ENCODE measurements at regions not wholly inside any gene's neighbourhood (a gene's known extent, or its start where the extent isn't known, plus 50 kb on each side); places are given as distances from the start of the nearest gene placed in this dataset.

DNA sequence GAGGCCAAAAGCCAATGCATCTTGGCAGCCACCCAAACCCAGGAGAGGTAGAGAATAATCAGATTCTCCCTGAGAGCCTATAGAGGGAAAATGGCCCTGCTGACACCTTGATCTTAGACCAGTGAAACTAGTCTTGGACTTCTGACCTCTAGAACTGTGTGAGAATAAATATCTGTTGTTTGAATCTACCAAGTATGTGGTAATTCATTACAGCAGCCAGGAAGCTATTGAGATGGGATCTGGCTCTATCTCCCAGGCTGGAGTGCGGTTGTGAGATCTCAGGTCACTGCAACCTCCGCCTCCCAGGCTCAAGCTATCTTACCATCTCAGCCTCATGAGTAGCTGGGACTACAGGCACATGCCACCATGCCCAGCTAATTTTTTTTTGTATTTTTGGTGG is 567.2 kb downstream of the MBD2 start:
- Histone ChIP-seq H3K27me3 (ENCODE audit: insufficient read depth, low read depth, severe bottlenecking) (peaks cover 49% of the 10 kb centered on the region), H3K36me3 (no peaks in the 10 kb centered on the region), H3K9me3 (ENCODE audit: severe bottlenecking) (no peaks in the 10 kb centered on the region), H3K27ac (no peak overlapping the region), H3K4me3 (ENCODE audit: low read depth, low read length) (no peak overlapping the region)
- no peak for DNase-seq
- TF ChIP-seq, protein P1, sequence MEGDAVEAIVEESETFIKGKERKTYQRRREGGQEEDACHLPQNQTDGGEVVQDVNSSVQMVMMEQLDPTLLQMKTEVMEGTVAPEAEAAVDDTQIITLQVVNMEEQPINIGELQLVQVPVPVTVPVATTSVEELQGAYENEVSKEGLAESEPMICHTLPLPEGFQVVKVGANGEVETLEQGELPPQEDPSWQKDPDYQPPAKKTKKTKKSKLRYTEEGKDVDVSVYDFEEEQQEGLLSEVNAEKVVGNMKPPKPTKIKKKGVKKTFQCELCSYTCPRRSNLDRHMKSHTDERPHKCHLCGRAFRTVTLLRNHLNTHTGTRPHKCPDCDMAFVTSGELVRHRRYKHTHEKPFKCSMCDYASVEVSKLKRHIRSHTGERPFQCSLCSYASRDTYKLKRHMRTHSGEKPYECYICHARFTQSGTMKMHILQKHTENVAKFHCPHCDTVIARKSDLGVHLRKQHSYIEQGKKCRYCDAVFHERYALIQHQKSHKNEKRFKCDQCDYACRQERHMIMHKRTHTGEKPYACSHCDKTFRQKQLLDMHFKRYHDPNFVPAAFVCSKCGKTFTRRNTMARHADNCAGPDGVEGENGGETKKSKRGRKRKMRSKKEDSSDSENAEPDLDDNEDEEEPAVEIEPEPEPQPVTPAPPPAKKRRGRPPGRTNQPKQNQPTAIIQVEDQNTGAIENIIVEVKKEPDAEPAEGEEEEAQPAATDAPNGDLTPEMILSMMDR (IDR thresholded peaks at IDR 0.05; ENCODE audit: low read depth, low read length): no peak

DNA sequence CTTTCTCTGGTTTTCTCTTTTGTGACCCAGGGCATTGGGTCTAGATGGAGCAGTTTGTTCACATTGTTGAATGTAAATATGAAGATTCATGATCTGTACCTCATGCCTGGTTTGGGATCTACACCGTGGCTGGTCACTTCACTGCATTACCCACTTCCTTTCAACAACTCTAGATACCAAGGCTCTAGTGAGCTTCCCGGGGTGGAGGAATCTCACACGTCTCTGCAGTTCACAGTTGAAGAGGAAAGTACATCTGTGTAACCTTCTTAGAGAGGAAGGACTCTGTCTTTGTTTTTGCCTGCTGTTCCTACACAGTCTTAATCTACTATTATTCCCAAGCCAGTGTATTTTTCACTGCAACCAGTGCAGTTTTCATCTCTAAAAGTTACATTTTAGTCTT is 574.8 kb downstream of the MBD2 start:
- TF ChIP-seq, protein P1 (IDR thresholded peaks at IDR 0.05; ENCODE audit: low read depth, low read length): no peak
- DNase-seq: no peak
- H3K27me3 ChIP-seq (ENCODE audit: insufficient read depth, low read depth, severe bottlenecking): peaks cover 44% of the 10 kb centered on the region
- no peaks in the 10 kb centered on the region for H3K9me3 ChIP-seq (ENCODE audit: severe bottlenecking)
- no peaks in the 10 kb centered on the region for H3K36me3 ChIP-seq
- H3K4me3 ChIP-seq (ENCODE audit: low read depth, low read length): no peak overlapping the region
- no peak overlapping the region for H3K27ac ChIP-seq

DNA sequence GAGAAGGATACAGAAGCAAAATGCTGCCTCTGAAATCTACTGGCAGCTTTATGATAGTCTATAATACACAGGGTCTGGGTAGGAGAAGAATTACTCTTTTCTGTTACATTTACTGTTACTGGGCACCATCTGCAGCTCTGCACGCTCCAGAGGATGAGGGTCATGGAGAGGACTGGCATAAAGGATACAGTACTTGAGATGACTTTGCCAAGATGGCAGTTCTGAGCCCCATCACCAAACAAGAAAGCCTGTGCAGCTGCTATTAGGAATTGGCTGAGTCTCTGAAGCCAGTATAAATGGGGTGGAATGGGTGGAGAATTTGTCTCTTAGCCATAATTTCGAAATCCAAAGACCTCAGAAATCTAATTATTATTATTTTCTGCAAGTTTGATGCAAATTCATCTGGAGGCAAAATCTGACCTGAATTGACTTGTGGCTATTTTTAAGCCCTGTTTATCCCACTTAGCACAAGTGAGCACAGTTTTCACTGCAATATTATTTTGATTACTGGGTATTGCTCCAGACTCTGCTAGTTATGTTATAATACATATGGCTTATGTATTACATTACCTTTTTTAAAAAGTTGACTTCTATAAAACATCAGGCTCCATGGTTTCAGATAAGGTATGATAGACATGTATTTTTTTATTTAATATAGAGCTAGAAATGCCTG is 579.5 kb downstream of the MBD2 start:
- Histone ChIP-seq H3K9me3 (ENCODE audit: severe bottlenecking) (peaks cover 5% of the 10 kb centered on the region), H3K27ac (no peak overlapping the region), H3K4me3 (ENCODE audit: low read depth, low read length) (no peak overlapping the region), H3K27me3 (ENCODE audit: insufficient read depth, low read depth, severe bottlenecking) (peaks cover 16% of the 10 kb centered on the region), H3K36me3 (no peaks in the 10 kb centered on the region)
- TF ChIP-seq, protein P1 (IDR thresholded peaks at IDR 0.05; ENCODE audit: low read depth, low read length): no peak
- DNase-seq: no peak

DNA sequence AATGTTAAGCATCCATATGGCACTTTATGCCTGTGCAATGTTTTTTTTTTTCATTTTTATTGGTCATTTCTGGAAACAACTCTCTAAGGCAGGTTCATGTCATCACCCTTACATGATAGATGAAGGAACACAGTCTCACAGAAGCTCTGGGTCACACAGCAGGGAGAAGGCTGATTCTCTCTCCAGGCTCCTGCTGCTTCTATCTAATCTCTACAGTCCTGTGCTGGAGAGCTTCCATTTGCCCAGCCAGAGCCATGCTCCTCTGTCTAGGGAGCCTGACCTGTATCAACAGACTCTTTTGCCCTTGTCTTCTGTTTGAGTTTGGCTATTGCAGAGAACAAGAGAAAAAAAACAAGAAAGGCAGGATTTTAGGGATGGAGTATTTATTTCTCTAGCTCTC is 584.8 kb downstream of the MBD2 start:
- TF ChIP-seq, protein P1 (IDR thresholded peaks at IDR 0.05; ENCODE audit: low read depth, low read length): no peak
- Histone ChIP-seq H3K4me3 (ENCODE audit: low read depth, low read length) (no peak overlapping the region), H3K27ac (no peak overlapping the region), H3K36me3 (no peaks in the 10 kb centered on the region), H3K27me3 (ENCODE audit: insufficient read depth, low read depth, severe bottlenecking) (peaks cover 30% of the 10 kb centered on the region), H3K9me3 (ENCODE audit: severe bottlenecking) (peaks cover 5% of the 10 kb centered on the region)
- DNase-seq: no peak

- H3K27me3 ChIP-seq (ENCODE audit: insufficient read depth, low read depth, severe bottlenecking): peaks cover 29% of the 10 kb centered on the region
- H3K4me3 ChIP-seq (ENCODE audit: low read depth, low read length): no peak overlapping the region
- TF ChIP-seq, protein P1 (IDR thresholded peaks at IDR 0.05; ENCODE audit: low read depth, low read length): no peak
- no peak overlapping the region for H3K27ac ChIP-seq
- H3K36me3 ChIP-seq: no peaks in the 10 kb centered on the region
- H3K9me3 ChIP-seq (ENCODE audit: severe bottlenecking): peaks cover 6% of the 10 kb centered on the region
- DNase-seq: no peak
Measured at GRCh38 chr18:53629337-53629736, 595.1 kb downstream of the MBD2 start.

Data from WERI-Rb-1 (cell line).